ENCODE measurements at regions not wholly inside any gene's neighbourhood (a gene's known extent, or its start where the extent isn't known, plus 50 kb on each side); places are given as distances from the start of the nearest gene placed in this dataset.

- TF ChIP-seq ZNF639 (CRISPR knock-in tag; conservative IDR thresholded peaks at IDR 0.05 in 1 of 2, IDR thresholded peaks at IDR 0.05 in 1 of 2) (no peak), EZH2 (IDR thresholded peaks at IDR 0.05; ENCODE audit: borderline replicate concordance, low read depth, low read length) (no peak), CTCF (IDR thresholded peaks at IDR 0.05 in 2 of 3, conservative IDR thresholded peaks at IDR 0.05 in 1 of 3; ENCODE audit: insufficient read depth in 2 of 3, low read depth in 1 of 3, low read length in 3 of 3) (no peak), CREM (IDR thresholded peaks at IDR 0.05; ENCODE audit: low read depth) (no peak), NFYB (IDR thresholded peaks at IDR 0.05; ENCODE audit: extremely low read depth, insufficient read length) (no peak), PYGO2 (tag; IDR thresholded peaks at IDR 0.05) (no peak), ZNF239 (CRISPR knock-in tag; IDR thresholded peaks at IDR 0.05) (no peak), YY1 (IDR thresholded peaks at IDR 0.05; ENCODE audit: borderline replicate concordance in 1 of 3, control insufficient read depth in 1 of 3, extremely low read depth in 1 of 3, insufficient read depth in 3 of 3, insufficient read length in 1 of 3, insufficient replicate concordance in 2 of 3, low read depth in 1 of 3, low read length in 2 of 3) (no peak), POLR2A (conservative IDR thresholded peaks at IDR 0.05) (no peak), E2F1 (CRISPR knock-in tag; IDR thresholded peaks at IDR 0.05) (no peak), KLF1 (tag; IDR thresholded peaks at IDR 0.05) (no peak), SMARCE1 (IDR thresholded peaks at IDR 0.05) (no peak), SP2 (IDR thresholded peaks at IDR 0.05; ENCODE audit: extremely low read depth, low read depth, low read length, poor library complexity, severe bottlenecking) (no peak)
These were observed 382.8 kb upstream of the HS6ST1 start for GRCh38 chr2:128701418-128701817.
